IPS-NIHi11 (cell line): ENCODE measurements at regions not wholly inside any gene's neighbourhood (a gene's known extent, or its start where the extent isn't known, plus 50 kb on each side); places are given as distances from the start of the nearest gene placed in this dataset.
A peak's percentile ranks its signal among the peaks of the same experiment; 100 is the strongest.
"Not testable (repeated sequence)": the region's sequence is repeated elsewhere in the genome, so short reads cannot be mapped to it uniquely, and the experiment has no call there.

Experiments used
- DNase-seq: peaks from one replicate; pipeline ENCODE4 v3.0.0; 2012; ENCODE audit warnings: mixed read lengths, low spot score

DNA sequence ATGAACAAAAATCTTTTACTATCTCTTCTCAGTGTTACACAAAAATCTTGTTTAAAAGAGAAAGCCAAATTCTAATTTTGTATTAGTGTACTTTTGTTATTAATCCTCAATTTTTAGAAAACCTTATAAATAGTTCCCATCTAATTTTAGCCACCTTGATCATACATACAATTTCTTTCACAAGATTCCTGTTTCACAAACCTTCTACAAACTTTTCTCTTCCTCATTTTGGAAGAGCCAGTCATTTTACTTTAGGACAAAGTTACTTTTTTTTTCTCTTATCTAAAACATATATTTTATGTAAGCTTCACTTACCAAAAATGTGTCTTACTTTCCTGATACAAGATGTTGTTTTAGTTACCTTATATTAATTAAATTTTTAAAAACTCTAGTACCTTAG is 161.3 kb downstream of the YIPF5 start:
- DNase-seq: no peak

DNA sequence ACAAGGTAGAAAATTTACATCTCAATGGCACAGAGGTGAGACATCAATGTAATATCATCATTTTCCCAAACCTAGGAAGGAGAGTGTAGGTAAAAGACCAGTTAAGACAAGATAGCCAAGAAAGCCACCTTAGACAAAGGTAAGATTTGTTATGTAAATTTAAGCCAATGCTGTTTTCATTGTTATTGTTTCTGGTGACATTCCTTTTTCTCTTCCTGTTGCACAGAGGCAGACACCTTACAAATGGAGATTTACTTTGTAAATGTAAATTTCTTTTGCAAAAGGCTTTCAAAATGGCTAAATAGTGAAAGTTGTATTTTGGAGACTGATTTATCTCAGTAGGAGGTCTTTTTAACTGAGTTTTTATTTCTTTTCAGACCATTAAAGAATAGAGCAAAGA is 159.1 kb downstream of the YIPF5 start:
- DNase-seq: peak; percentile 42

DNA sequence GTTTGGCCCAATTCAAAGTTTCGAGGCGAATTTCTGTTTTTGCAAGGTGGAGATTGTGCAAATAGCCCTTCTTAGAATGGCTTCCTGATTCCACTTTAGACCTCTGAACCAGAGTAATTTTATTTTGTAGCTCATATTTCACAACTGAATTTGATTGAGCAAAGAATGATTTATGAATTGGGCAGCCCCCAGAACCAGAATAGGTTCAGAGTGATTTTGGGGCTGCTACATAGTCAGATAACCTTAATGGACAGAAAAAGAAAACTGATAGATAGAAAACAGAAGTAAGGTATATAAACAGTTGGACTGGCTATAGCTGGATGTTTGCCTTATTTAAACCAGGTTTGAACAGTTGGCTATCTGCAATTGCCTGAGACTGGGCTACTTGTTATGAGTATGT is 156.6 kb downstream of the YIPF5 start:
- no peak for DNase-seq

DNA sequence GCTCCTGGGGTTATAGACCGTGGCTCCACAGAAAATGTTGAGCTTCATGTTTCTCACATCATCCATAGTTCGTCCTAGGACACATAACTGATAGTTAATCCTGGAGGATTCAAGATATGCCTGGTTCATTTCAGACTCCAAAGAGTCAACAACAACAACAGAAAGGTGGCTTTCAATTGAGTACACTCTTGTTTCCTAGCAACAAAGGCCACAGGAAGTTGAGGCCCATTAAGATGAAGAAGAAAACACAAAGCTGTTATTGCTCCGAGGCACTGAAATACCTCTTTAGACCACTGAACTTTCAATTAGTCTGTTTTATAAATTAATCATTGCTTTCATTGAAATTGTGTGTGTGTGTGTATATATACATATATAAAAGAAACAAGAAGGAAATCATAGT is 154.5 kb downstream of the YIPF5 start:
- no peak for DNase-seq

DNA sequence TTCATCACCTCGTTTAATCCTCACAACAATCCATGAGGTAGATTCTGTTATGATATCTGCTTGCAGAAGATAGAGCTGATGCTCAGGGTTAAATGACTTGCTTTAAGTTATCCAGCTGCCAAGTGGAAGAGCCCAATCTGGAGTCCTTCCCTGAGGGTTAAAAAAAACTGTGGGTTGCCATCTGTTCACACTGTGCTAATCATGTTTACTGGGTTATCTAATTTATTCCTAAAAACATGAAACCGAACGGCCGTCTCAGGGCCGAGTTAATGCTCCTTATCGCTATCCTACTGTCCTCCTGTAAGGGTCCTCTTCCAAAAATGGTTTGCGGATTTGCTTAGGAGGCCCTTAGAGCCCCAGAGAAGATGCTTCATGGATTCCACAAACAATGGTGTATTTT is 153.3 kb downstream of the YIPF5 start:
- DNase-seq: no peak

DNA sequence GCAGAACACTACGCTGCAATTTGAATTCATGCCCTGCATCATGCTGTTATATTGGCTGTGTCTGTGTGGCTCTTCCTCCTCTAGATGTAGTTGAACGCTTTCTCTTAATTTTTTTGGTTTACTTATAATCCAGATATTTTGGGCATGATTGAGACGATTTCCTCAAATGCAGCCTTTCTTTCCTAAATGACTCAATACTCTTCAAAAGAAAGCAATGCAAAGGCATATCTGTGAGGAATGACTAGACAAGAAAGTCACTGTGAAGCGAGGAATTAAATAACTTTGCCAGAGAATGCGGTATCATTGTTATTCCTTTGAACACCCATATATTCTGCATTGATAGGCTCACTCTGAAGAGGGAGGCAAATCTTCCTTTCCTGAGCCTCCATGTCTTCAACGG is 152.8 kb downstream of the YIPF5 start:
- DNase-seq: no peak

DNA sequence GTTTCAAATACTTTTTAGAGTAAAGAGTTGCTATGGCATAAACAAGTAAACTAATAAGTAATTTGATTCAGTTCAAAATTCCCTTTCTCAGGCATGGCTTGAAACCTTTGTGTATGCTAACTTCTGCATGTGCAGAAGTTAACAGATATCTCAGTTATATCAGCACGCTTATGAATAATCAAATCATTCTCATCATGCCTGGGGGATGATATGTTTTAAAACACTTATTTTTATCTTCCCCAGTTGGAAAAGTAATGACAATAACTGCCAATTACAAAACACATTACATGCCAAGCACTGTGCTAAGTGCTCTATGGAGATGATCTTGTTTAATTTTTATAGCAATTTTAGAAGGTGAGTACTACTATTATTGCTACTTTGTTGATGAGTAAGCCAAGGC is 146.4 kb downstream of the YIPF5 start:
- no peak for DNase-seq

DNA sequence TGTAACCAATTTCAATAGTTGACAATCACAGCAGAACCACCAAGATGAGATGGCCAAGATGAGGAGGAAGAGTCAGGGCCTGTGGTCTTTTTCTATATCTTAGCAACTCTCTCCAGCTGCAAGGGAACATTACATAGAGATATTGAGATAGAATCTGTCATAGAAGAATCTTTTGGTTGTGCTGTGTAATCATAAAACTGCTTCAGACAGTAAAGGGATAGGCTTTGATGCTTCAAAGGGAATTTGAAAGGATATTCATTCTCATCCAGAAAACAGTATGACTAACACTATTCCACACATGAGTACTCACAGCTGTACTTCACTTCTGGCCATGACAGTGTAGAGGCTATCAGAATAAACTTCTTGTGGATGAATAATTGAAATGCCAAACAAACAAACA is 145.9 kb downstream of the YIPF5 start:
- no peak for DNase-seq

DNA sequence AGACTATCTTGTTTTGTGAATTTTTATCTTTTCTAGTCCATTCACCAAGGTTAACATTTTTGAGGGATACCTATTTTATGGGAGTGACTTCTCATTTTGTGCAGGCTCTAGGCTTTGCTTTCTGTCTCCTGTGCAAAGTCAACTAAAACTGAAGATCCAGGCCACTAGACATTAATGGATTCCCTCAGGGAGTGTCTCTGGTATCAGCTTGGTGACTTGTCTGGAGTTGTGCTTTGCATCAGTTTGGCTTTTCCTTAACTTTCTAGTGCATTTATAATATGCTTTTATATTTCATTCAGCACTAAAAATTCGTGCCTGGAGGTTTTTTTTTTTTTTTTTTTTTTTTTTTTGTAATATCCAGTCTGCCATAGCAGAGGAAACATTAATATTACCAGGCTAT is 144.2 kb downstream of the YIPF5 start:
- DNase-seq: no peak

DNA sequence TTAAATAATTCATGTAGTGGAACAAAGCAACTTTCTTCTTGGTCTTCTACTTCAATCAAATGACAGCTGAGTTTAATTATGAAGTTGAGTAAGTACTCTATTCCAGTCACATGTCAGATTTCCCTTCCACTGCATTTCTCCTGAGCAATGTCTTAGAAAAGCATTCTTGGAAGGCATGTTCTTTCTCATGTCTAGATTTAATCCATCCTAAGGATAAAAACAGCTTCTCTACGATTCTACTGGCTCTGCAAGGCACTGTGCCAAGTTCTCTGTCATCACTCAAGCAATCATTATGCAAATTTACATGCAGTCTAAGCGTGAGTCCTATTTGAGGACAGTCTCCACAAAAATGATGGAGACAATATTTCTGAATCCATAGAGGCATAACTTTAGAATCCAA is 142.4 kb downstream of the YIPF5 start:
- DNase-seq: no peak

DNA sequence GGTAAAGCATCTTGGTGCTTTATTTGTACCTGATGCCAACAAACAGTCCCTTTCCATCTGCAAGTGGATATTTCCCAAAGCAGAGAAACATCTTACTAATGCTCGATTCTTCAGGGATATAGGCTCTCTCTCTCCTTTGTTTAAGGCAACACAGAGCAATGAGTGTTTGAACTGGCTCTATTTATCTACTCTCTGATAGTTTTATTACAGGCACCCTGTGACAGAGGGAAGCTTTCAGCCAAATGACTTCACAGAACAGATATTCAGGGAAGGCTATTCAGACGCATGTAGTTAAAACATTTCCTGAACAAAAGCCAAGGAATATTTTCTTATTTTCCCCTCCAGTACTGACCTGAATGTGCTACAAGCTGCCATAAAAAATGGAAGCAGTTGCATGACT is 141.8 kb downstream of the YIPF5 start:
- DNase-seq: no peak

DNA sequence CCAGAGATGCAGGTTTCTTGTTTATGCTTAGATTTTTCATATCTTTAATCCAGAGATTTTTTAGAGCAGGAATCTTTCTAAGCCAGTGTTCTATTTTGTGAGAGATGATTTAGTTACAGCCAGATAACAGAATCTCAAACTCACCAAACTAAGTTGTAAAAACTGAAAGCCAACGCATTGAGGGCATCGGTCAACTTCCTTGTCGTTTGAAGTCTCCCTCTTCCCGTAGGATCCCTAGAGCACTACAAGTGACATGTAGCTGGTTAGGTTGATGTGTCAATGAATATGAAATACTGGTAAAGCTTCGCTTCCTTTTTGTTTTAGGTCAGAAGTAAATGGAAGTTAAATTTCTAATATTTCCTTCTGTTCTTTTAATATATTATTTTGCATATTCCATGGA is 139.6 kb downstream of the YIPF5 start:
- DNase-seq: no peak

DNA sequence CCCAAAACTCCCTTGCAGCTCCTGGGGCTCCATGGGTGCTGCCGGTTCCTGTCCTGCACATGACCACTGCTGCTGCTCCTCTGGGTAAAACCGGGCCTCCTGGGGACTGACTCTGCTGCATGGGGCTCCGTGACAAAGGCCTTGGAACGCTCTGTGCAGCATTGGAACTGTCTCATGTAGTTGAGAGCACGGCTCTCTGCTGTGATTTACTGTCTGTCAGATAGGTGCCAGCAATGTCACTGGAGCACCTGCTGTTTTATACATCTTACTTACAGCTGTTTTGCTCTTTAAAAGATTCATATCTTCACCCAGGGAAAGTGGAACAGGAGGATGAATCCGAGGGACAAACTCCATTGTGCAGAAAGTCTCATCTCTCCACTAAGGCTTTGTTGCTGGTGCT is 138.1 kb downstream of the YIPF5 start:
- DNase-seq: no peak

DNA sequence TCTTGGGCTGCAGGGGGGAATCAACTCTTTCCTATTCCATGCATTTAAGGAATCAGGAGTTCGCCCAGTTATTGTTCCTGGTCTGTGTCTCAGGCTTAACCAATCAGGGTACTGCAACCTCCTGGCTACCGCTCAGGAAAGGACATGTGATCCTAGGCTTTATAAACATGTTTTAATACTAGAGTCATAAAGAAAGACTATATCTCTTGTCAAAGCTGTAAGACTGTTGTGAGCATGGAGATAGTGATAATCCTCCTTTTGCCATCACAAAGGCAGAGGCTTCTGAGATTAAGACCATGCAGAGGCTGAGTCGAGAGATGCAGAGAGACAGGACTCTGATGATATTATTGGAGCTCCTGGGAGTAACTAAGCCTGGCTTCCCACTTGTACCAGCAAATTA is 137.0 kb downstream of the YIPF5 start:
- DNase-seq: no peak

DNA sequence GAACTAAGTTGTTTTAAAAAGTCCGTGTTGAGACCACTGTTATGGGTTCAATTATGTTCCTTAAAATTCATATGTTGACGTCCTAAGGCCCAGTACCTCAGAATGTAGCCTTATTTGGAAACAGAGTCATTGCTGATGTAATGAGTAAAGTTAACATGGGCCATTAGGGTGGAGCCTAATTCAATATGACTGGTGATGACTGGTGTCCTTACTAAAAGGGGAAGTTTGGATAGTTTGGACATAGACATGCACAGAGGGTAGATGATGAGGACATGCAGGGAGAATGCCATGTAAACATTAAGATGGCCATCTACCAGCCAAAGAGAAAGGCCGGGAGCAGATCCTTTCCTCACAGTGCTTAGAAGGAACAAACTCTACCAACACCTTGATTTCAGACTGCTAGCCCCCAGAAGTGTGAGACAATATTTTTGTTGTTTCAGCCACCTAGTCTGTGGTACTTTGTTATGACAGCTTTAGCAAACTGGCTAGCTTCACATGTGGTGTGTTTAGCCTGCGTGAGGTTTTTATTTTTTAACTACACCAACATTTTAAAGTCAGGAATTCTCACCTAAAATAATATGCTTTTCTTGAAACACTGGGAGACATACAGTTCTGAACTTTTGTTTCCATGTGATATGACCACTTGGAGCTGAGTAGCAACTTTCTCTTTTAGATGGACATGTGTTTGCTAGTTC is 135.3 kb downstream of the YIPF5 start:
- no peak for DNase-seq

DNA sequence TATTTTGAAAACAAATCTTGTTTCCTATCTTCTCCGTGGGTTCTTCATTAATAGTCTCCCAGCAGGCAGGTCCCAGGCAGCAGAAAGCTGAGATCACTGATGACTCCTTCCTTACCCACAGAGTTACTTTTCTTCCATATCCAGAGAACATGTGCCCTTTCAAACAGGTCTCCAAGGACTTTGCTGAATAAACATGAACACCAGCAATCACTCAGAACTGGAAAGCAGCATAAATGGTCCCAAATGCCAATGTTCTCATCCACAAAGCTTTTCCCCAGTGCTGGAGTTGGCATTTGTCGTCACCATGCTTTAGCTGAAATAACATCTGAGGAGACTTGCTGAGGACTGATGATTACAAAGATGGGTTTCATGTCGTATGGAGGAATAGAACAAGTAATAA is 134.0 kb downstream of the YIPF5 start:
- no peak for DNase-seq

DNA sequence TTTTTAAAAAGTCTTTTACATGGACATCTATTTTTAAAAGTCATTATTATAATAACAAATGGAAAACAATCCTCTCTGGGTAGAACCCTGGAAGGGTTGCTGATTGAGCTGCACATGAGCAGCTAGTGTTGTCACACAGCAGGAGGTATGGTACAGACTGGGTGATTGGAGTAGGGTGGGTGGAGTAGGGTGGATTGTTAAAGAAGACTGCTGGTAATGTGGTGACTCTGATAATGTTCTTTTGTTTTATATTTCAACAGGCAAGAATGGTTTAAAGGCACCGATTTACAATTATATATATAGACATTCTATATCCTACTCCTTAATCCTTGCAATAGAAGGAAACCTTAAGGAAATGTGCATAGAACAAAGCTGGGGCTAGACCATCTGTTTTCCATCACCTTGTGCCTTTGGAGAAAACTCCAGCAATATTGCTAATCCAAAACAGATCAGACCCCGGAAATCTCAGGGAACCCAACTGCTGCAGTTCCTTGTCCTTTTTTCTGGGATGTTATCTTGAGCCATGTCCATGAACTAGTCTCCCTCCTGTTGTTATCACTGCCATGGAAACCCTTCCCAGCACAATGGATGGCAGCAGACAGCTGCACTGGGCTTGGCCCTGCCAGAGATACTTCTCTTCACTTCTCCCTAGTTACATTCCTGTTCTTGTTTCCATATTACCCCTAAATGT is 129.7 kb downstream of the YIPF5 start:
- DNase-seq: no peak

DNA sequence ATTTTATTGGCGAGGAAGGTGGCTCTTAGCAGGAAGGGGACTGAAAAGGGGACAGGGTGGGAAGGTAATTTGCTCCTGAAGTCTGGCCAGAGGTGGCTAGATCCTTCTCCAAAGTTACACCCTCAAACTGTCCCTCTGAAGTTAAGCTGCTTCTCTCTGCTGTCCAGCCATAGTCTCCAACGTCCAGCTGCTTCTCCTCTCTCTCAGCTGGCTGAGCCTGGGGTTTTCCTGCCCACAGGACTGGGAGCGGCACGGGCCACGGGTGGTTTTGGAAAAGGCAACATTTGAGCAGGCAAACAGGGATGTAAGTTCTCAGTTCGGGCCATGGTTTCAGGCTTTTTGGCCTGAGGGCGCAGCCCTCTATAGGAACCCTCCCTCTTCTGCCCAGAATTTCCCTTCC is 128.3 kb downstream of the YIPF5 start:
- DNase-seq: no peak

DNA sequence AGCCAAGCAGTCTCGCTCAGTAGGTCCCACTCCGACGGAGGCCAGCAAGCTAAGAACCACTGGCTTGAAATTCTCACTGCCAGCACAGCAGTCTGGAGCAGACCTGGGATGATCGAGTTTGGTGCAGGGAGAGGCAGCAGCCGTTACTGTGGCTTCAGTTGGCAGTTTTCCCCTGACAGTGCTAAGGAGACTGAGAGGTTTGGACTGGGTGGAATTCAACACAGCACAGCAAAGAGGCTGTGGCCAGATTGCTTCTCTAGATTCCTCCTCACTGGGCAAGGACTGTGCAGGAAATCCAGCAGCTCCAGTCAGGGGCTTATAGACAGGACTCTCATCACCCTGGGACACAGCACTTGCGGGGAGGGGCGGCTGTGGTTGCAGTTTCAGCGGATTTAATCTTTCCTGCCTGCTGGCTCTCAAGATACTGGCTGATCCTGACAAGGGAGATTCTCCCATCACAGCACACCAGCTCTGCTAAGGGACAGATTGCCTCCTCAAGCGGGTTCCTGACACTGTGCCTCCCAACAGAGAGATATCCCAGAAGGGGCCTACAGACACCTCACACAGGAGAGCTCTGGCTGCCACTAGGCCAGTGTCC is 122.1 kb downstream of the YIPF5 start:
- no peak for DNase-seq

DNA sequence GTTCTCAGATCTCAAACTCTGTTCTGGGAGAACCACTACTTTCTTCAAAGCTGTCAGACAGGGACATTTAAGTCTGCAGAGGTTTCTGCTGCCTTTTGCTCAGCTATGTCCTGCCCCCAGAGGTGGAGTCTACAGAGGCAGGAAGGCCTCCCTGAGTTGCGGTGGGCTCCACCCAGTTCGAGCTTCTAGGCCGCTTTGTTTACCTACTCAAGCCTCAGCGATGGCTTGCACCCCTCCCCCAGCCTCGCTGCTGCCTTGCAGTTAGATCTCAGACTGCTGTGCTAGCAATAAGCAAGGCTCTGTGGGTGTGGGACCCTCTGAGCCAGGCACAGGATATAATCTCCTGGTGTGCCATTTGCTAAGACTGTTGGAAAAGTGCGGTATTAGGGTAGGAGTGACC is 115.1 kb downstream of the YIPF5 start:
- not testable (repeated sequence) for DNase-seq

DNA sequence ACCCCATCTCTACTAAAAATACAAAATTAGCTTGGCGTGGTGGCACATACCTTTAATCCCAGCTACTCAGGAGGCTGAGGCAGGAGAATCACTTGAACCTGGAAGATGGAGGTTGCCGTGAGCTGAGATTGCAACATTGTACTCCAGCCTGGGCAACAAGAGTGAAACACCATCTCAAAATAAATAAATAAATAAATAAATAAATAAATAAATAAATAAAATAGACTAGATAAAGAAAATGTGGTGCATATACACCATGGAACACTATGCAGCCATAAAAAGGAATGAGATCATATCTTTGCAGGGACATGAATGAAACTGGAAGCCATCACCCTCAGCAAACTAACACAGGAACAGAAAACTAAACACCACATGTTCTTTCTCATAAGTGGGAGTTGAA is 110.4 kb downstream of the YIPF5 start:
- DNase-seq: not testable (repeated sequence)

DNA sequence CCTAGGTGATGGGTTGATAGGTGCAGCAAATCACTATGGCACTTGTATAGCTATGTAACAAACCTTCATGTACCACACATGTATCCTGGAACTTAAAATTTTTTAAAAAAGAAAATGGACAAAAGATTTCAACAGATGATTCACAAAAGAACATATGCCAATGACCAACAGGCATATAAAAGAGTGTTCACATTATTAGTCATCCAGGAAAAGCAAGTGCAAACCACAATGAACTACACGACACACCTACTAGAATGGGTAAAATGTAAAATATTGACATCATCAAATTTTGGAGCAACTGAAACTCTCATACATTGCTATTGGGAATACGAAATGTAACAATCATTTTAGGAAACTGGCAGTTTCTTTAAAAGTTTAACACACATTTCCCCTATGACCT is 109.9 kb downstream of the YIPF5 start:
- no peak for DNase-seq

DNA sequence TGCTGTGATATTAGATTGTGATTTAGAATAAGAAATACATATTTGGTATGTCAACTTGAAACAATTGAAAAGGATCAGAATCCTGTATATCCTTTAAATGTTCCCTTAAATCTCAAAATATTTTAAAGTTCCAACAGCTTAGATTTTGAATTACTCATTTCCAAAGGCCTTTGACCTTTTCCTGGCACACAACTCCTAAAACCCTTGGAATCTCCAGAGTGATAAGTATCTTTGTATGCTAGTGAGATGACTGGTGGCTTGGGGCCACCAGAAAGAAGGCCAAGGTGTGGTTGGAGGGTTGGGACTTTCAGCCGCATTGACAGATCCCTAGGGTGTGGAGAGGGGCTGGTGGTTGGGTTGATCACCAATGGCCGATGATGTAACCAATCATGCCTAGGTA is 104.7 kb downstream of the YIPF5 start:
- DNase-seq: no peak

DNA sequence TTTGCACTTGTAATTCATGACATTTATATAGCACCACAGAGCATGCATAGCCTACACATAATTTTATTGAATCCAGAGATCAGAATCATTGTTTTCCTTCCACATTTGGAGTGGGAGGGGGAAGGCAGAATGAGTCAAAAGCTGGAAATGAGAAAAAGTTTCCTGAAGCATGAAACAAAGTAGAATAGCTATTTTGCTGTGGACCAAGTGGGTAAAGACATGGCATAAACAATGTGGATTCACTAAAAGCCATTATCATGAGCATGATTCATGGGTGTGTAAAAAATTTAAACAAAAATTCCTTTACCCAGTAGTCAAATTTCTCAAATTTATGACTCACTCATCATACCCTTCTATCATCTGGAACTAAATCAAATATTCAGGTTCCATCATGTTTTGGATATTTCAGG is 97.9 kb downstream of the YIPF5 start:
- no peak for DNase-seq
